GM04503 (cell line): ENCODE measurements at regions not wholly inside any gene's neighbourhood (a gene's known extent, or its start where the extent isn't known, plus 50 kb on each side); places are given as distances from the start of the nearest gene placed in this dataset.
"Not testable (repeated sequence)": the region's sequence is repeated elsewhere in the genome, so short reads cannot be mapped to it uniquely, and the experiment has no call there.

Experiments
- DNase-seq: peaks from one replicate; pipeline ENCODE4 v3.0.0-alpha.2; 2012; ENCODE audit warnings: low read depth

- DNase-seq, result no peak
Observed at GRCh38 chrX:69062493-69062892, 102.8 kb downstream of the PJA1 start.

GRCh38 chrX:69060631-69061408, 104.4 kb downstream of the PJA1 start:
- no peak for DNase-seq

- no peak for DNase-seq
Observed at GRCh38 chrX:69055193-69055592, 110.1 kb downstream of the PJA1 start.

GRCh38 chrX:69054497-69054896, 110.8 kb downstream of the PJA1 start:
- DNase-seq, result not testable (repeated sequence)

GRCh38 chrX:69051901-69052300, 113.4 kb downstream of the PJA1 start:
- DNase-seq, result no peak

- no peak for DNase-seq
Observed at GRCh38 chrX:69050051-69050765, 115.0 kb downstream of the PJA1 start.

- no peak for DNase-seq
Observed at GRCh38 chrX:69046996-69047490, 118.2 kb downstream of the PJA1 start.

- no peak for DNase-seq
Observed at GRCh38 chrX:69045616-69046345, 119.5 kb downstream of the PJA1 start.

GRCh38 chrX:69038816-69039215, 126.4 kb downstream of the PJA1 start:
- no peak for DNase-seq

- DNase-seq, result no peak
Observed at GRCh38 chrX:69038188-69038587, 127.1 kb downstream of the PJA1 start.

GRCh38 chrX:69037786-69038185, 127.5 kb downstream of the PJA1 start:
- DNase-seq, result no peak

- no peak for DNase-seq
Observed at GRCh38 chrX:69036674-69037573, 128.3 kb downstream of the PJA1 start.

GRCh38 chrX:69034451-69034850, 130.8 kb downstream of the PJA1 start:
- DNase-seq, result no peak

- no peak for DNase-seq
Observed at GRCh38 chrX:69033936-69034335, 131.3 kb downstream of the PJA1 start.

- DNase-seq, result no peak
Observed at GRCh38 chrX:69032601-69033000, 132.7 kb downstream of the PJA1 start.

GRCh38 chrX:69031971-69032391, 133.3 kb downstream of the PJA1 start:
- no peak for DNase-seq

GRCh38 chrX:69031181-69031580, 134.1 kb downstream of the PJA1 start:
- no peak for DNase-seq

GRCh38 chrX:69029771-69030170, 135.5 kb downstream of the PJA1 start:
- no peak for DNase-seq

- DNase-seq, result no peak
Observed at GRCh38 chrX:69028761-69029120, 136.5 kb downstream of the PJA1 start.

- DNase-seq, result no peak
Observed at GRCh38 chrX:69028006-69028760, 137.1 kb downstream of the PJA1 start.
